ENCODE measurements at regions not wholly inside any gene's neighbourhood (a gene's known extent, or its start where the extent isn't known, plus 50 kb on each side); places are given as distances from the start of the nearest gene placed in this dataset.
"Not testable (repeated sequence)": the region's sequence is repeated elsewhere in the genome, so short reads cannot be mapped to it uniquely, and the experiment has no call there.

- no peak for DNase-seq
Measured at GRCh38 chr18:67455890-67456501, 60.5 kb downstream of the DSEL start.

- DNase-seq: no peak
Measured at GRCh38 chr18:67453901-67454300, 62.6 kb downstream of the DSEL start.

GRCh38 chr18:67451960-67452359 is 64.6 kb downstream of the DSEL start:
- no peak for DNase-seq

GRCh38 chr18:67451101-67451500 is 65.4 kb downstream of the DSEL start:
- DNase-seq: not testable (repeated sequence)

GRCh38 chr18:67433971-67434370 is 82.5 kb downstream of the DSEL start:
- no peak for DNase-seq

GRCh38 chr18:67432806-67433205 is 83.7 kb downstream of the DSEL start:
- DNase-seq: no peak

GRCh38 chr18:67428805-67429204 is 87.7 kb downstream of the DSEL start:
- DNase-seq: no peak

- no peak for DNase-seq
Measured at GRCh38 chr18:67428158-67428557, 88.4 kb downstream of the DSEL start.

GRCh38 chr18:67426486-67426885 is 90.0 kb downstream of the DSEL start:
- DNase-seq: no peak

GRCh38 chr18:67425672-67426071 is 90.8 kb downstream of the DSEL start:
- no peak for DNase-seq

GRCh38 chr18:67421651-67422050 is 94.9 kb downstream of the DSEL start:
- no peak for DNase-seq

- no peak for DNase-seq
Measured at GRCh38 chr18:67417864-67418523, 98.5 kb downstream of the DSEL start.

GRCh38 chr18:67411116-67411515 is 105.4 kb downstream of the DSEL start:
- DNase-seq: no peak

GRCh38 chr18:67410075-67411070 is 106.1 kb downstream of the DSEL start:
- DNase-seq: no peak

- DNase-seq: no peak
Measured at GRCh38 chr18:67408240-67408639, 108.3 kb downstream of the DSEL start.

- no peak for DNase-seq
Measured at GRCh38 chr18:67406714-67407113, 109.8 kb downstream of the DSEL start.

GRCh38 chr18:67402543-67402942 is 114.0 kb downstream of the DSEL start:
- no peak for DNase-seq

GRCh38 chr18:67400502-67401117 is 115.9 kb downstream of the DSEL start:
- DNase-seq: no peak

- DNase-seq: no peak
Measured at GRCh38 chr18:67386032-67386431, 130.5 kb downstream of the DSEL start.

- no peak for DNase-seq
Measured at GRCh38 chr18:67385455-67385854, 131.1 kb downstream of the DSEL start.

- not testable (repeated sequence) for DNase-seq
Measured at GRCh38 chr18:67384057-67384456, 132.5 kb downstream of the DSEL start.

GRCh38 chr18:67381608-67382150 is 134.8 kb downstream of the DSEL start:
- DNase-seq: no peak

GRCh38 chr18:67380867-67381266 is 135.7 kb downstream of the DSEL start:
- no peak for DNase-seq
